HG02981 (cell line): ENCODE measurements at regions not wholly inside any gene's neighbourhood (a gene's known extent, or its start where the extent isn't known, plus 50 kb on each side); places are given as distances from the start of the nearest gene placed in this dataset.

Experiments used
- ATAC-seq: cut with Tn5 transposase; IDR thresholded peaks from one replicate; pipeline ENCODE4 v1.9.1; 2021; ENCODE audit warnings: mild to moderate bottlenecking, moderate library complexity; ENCODE audit not compliant: unreplicated experiment

DNA sequence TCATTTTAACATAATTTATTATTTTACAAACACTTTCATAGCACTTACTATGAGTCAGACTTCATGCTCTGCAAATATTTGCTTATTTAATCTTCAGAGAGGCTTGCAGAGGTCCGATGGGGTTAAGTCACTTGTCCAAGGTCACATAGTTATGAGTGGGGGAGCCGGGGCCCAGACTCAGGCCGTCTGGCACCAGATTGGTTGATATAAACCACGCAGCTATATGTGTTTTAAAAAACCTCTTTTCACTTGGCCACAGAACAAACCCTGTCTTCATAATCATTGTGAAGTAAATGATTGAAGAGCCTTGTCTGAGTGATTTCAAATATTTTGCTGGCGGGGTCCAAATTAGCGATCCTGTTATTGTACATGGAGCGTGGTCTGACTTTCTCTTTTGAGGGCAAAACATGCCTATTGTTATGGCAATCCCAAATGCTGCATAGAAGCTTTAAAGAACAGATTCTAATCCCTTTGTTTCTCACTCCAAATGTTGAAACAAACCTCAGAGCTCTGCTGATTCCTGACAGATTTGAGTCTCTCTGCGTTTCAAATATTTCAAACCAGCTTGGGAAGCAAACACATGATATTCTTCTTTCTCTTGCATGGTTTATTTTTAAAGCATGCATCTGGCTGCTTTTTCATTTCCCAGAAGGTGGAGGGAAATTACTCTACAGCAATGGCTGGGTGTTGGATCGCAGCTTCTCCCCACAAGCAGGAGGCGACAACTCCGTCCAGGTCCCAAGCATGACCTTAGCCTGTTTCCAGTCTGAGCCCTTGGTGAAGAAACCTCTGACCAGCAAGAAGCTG is 142.4 kb downstream of the DDX1 start:
- no peak for ATAC-seq

DNA sequence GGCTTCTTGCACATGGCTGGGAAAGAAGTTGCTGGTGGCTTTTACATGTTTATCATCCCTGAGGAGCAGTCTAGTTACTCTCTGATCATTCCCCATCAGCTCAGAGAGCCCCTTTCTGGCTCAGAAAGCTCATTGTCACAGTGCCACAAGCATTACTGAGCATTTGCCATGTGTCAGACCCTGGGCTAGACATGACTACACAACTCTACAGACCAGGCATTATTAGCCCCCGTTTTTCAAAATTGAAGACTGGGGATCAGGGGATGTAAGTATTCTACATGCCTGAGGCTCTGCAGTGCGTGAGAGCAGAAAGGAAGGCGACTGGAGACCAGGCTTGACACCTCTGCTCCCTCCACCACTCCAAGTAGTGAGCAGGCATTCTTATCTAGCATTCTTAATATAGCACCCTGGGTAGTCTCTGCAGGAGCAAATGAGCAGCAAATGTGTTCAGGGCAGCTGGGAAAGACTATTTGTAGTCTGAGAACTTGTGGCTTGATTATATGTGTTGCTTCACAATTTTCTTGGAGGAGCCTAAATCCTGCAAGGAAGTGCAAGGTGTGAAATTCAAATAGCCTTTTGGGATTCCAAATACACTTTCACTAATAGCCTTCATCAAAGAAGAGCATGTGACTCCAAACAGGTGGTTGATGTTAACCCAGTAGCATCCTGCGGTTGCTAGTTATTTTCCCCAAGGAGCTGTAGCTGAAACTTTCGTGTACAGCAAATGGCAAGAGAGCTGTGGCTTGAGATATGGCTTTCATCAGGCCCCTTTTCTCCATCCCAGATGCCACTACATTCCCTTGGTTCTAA is 143.2 kb downstream of the DDX1 start:
- ATAC-seq = no peak

DNA sequence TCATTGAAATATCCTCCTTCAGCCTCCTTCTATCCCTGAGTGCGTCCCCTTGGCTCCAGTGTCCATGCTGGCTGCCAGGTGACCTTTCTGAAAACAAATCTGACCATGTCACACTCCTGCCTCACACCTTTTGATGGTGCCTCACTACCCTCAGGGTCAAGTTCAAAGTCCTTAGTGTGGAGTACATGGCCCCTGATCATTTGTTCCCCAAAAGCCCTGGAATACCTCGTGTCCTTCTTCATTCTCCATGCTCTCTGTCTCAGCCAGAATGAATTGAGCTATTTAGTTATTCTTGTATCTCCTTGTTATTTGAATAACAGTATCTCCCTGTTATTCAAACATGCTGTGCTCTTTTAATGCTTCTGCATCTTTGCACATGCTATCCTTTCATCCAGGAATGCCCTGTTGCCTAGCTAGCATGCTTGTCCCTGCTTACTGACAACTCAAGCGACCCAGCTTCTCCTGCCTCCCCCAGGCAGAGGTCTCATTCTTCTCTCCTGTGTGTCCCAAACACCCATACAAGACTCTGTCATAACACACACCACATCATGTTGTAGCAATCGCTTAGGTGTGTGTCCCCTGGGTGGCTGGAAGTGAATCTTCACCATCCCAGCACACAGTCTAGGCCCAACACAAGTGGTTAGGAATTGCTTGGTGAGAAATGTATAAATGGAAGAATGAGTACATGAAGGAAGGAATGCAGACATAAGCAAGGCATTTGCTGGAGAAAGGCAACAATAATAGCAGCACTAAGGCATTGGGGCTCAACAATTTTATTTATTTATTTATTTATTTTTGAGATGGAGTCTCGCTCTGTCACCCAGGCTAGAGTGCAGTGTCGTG is 144.0 kb downstream of the DDX1 start:
- no peak for ATAC-seq

DNA sequence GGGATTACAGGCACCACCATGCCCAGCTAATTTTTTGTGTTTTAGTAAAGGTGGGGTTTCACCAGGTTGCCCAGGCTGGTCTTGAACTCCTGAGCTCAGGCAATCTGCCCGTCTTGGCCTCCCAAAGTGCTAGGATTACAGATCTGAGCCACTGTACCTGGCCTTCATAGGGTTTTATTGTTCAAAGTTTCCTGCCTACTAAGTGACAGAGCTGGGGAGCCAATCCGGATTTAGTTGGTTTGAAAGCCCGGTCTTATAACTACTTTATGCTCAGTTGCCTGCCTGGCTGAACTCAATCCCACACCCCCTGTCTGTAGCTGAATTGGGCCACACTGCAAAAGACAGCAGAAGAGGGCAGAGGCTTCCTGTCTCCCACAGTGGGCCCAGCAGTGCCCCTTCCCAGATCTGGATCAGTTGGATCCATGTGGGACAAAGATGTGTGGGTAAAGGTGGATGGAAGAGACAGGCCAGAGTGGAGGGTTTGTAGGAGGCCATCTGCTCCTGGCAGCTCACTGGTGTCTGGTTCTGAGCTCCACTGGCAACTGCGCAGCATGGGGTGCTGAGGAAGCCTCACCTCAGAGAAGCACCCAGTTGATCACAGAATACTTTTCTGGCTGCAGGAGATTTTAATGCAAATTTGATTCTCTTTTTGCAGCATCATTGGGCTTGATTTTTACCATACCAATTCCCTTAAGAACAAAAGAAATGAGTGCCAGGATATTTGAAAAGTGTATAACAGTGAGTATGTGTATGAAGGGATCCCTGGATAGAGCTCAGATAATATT is 144.9 kb downstream of the DDX1 start:
- no peak for ATAC-seq

DNA sequence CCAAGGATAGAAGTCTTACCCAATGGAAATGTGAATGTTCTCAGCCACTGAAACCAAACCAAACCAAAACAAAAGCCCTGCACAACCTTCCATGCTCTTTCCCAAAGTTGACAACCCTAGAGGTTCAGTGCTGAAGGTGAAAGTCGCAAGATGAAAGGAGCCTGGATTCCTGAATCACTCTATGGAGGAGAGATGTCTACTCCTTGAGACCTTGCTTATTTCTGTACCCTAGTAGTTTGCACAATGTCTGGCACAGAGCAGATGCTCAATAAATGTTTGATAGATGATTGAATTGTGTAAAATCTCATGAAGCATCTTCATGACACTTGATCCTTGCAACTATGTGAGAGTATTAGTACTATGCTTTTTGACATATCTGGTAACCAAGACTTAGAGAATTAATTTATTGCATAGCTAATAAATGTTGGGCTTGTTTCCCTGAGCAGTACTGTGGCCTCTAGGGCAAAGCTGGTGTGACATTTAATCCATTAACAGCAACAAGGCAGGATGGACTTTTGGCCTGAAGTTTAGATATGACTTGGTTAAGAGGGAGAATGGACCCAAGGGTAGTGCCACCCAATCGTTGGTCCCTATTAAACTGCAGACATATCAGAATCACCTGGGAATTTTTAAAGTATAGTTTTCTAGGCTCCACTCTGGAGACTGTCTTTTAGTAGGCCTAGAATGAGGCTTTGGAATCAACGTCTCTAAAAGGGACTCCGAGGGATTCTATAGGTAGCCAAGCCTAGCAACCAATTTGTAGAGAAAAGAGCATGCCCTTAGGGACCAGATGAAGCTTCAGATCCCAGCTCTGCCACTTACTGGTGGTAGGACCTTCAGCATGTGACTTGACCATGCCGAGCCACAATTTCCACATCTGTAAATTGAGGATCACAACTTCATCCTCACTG is 145.9 kb downstream of the DDX1 start:
- ATAC-seq = no peak

DNA sequence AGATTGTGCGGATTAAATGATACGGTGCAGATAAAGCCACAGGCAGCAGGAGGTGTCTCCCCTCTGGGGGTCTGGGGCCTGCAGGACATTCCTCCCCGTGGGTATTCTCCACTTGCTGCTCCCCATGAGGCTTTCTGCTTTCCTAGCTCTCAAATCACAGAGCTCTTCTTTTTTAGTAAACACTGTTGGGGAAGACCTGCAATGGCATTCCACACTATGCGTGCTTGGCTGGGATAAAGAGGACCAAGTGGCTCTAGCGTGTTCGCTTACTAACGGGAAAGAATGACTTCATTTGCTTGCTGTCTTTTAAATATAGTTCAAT is 146.5 kb downstream of the DDX1 start:
- ATAC-seq = no peak

DNA sequence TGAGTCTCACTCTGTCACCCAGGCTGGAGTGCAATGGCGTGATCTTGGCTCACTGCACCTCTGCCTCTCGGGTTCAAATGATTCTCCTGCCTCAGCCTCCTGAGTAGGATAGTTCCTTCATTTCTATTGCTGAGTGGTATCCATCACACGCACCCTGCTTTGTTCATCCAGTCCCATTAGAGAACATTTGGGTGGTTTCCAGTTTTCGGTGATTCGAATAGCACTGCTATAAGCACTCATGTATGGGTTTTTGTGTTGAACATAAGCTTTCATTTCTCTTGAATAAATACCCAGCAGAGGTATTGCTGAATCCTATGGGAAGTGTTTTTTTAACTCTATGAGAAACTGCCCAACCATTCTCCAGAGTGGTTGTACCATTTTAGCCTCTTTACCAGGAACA is 147.3 kb downstream of the DDX1 start:
- no peak for ATAC-seq

DNA sequence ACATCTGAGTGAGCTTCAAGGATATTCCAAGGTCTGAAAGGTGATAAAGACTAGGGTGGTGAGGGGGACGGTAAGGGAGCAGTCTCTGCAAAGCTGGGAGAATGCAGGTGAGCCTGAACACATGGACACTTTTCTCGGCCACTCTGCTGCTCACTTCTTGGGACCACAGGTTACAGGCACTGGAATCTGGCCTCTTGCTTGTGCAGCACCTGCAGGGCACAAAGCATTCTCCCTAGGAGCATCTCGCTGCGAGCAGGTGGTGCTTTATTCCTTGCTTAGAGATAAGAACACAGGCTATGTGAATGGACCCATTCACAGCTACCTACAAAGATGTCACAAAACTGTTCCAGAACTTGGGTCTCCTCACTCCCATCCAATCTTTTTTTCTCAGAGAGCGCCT is 153.2 kb downstream of the DDX1 start:
- ATAC-seq = no peak

DNA sequence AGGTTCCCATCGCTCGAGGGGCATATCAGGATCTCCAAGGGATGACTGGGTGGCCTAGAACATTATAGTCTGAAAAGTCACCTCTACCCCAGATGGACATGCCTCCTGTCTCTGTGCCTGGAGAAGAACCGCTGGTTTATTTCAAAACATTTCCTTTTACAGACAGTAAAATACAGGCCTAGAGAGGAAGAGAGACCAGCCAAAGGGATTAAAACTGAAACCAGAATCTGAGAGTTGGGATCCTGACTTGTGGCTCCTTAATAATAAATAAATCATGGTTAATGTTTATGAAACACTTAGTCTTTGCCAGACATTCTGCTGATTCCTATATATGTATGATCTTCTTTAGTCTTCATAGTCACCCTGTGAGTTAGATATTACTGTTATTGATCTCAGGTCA is 153.7 kb downstream of the DDX1 start:
- no peak for ATAC-seq

DNA sequence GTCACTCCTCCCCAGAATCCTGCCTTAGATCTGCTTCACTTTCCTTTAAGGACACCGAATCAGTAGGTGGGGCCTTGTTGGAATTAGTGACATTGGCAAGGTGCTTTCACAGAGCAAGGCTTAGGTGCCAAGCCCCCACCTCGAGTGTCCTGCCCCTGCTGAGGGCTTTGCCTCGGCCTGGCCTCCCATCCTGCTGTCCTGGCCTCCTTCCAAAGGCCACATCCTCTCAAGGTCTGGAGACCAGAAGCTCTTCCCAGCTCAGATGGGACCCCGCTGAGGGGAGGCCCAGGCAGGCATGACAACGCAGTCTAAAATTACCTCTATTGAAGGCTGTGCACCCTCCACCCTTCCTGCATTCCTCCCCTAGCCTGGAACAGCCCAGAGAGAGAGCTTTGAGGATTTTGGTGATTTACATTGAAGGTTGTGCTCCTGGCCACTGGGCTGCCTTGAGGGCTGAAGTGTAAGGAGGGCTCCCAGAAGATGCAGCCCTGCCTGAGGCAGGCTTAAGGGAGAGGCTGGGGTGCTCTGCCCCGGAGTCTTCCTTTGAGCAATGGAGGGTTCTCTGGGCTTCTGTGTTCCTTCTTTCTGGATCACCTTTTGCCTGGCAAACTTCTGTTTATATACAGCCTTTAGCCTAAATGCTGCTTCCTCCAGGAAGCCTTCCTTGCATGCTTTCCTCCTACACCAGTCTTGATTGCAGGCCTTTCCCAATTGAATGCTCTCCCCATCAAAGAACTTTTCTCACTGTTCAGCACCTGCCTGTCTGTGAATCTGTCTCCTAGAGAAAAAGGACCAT is 154.4 kb downstream of the DDX1 start:
- ATAC-seq = no peak

DNA sequence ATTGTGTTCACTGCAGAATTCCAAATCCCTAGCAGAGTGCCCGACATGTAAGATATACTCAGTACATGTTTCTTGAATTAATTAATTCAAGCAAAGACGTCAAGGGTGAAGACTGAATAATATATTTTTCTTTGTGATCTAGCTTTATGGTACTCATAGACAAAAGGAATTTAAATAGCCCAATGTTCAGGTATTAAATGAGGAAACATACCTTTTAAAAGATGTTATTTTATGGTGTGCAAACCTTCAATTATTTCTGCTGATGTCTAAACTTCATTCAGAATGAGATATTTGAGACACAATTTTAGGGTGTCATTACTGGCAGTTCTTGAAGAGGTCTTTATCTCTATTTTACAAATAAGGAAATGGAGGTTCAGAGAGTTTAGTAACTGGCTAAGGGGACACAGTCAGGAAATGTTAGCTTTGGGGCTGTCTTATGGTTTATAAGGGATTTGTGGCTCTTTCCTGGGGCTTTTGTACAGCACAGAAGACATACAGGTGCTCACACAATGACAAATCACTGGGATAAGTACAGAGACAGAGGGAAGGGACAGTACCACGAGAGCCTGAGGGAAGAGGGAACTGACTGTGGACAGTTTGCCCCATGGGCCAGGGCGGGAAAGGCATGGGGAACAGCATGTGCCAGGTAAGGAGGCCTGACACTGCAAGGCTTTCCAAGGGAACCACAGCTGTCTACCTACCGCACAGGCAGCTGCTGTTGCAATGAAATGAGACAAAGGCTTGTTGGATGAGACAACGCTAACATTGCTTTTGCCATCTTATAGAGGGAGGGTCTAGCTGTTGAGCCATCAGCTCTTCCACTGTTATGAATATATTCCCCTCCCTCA is 155.3 kb downstream of the DDX1 start:
- no peak for ATAC-seq

DNA sequence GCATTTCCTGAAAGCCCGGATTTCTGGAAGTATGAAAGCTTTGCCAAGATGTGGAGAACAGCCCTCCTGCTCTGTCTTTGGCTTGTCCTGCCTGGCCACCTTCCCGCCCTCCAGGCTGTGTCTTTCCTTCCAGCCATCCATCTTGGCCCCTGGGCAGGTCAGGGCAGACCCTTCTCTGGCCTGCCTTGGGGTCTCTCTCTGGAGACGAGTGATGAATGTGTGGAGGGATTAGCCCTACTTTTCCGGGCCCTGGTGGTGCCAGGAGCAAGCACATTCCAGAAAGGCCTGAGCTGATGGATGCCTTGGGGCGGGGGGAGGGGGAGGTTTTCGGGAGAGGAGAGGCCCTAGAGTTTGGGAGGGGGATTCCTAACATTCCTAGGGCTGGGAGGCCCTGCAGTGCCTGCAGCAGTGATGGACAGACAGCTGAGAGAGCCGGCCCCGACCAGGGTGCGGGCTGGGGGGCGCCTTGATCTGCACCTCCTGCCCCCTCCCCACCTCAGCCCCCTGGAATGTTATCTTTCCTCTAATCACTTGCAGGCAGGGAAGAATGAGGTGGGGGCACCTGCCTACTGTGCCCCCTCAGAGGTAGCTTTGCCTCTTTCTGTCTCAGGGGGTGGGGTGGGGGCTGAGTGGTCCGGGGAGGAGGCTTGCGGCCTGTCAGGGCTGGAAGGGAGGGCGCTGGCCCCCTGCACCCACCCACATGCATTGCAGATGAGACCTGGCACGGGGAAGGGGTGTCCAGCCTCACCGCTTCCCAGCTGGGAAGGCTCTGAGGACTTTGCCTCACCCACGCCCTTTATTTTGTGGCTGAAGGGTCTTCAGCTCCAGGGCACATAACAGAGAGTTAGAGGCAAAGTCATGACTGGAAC is 156.2 kb downstream of the DDX1 start:
- ATAC-seq = no peak

DNA sequence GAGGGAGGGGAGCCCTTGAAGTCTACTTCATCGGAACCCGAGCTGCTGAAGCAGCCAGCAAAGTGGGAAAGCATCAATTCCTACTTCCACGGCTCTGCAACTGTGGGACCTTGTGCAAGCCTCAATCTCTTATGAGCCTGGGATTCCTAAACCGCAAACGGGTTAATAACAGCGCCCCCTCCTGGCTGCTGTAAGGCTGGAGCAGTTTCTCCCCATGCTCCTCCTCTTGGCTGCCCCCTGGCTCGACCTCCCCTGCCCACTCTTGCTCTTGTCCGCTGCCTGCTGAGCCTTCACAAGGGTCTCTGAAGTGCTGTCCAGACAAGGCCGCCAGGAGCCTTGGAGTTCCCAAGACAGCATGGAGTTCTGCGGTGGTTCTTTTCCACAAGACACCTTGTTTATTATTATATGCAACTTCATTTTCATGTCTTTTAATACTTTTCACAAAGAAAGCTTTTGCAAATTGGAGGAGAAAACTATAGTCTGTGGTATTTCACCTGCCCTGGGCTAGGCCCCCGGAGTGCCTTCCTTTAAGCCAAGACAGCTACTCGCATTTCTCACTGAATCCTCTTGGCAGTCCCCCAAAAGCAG is 157.2 kb downstream of the DDX1 start:
- ATAC-seq = no peak

DNA sequence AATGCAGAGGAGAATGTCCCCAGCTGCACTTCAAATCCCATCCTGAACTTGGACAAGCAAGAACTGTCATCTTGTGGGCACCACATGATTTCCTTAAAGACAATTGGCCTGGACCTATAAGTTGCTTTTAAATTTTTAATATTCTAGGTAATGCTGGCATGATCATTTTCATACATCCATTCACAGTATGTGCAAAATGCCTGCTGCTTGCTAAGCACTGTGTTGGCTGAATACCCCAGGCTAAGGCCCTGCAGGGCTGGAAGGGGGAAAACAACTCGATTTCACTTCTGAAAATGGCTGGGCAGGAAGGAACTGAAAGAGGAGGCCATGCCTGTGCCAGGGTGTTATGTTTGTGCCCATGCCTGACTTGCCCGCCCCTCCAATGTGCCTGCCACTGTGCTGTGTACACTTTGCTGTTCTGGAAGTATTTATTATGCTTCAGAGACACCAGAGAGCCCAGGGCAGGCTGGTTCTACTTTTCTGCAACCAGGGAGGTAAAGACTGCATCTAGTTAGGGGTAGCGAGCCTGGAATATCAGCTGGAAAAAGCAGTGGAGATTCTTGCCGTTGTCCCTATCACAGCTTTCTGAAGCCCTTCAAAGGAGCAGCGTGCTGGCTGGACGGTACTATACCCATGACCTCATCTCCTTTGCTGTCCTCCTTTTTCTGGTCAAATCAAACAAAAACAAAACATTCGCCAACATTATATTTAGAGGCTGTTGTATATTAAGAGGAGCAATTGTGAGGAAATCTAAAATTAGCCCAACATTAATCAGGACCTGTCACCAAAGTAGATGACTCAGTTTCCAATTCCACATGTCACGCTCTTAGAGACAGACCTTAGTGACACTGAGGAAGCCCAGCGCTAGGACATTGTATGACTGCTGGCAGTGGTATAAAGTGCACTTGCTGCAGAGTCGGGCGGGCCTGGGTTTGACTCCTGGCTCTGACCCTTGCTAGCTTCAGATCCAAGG is 158.1 kb downstream of the DDX1 start:
- ATAC-seq = no peak

DNA sequence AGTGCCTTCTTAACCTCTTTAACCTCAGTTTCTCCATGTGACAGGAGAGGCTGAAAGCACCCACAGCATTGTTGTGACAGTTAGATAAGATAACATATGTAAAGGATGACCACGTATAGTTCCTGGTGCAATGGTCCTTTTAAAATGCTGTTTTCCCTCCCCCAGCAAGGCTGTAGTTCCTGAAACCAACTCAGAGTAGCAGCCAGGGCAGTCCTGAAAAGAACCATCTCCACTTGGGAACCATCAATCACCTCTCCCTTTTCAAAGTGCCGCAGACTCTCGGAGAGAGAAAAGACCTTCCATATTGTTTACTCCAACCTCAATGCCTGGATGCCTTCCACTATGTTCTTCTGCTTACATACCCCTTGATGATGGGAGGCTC is 158.8 kb downstream of the DDX1 start:
- no peak for ATAC-seq
